ENCODE measurements at regions not wholly inside any gene's neighbourhood (a gene's known extent, or its start where the extent isn't known, plus 50 kb on each side); places are given as distances from the start of the nearest gene placed in this dataset.

- TF ChIP-seq POLR2A (IDR thresholded peaks at IDR 0.05; ENCODE audit: extremely low read depth, insufficient read length) = no peak
- no peak for TF ChIP-seq CTCF (IDR thresholded peaks at IDR 0.05; ENCODE audit: low read depth, low read length)
Observed at GRCh38 chr6:91155129-91155785, 568.4 kb upstream of the MAP3K7 start.
